ENCODE measurements at regions not wholly inside any gene's neighbourhood (a gene's known extent, or its start where the extent isn't known, plus 50 kb on each side); places are given as distances from the start of the nearest gene placed in this dataset.
"Not testable (repeated sequence)": the region's sequence is repeated elsewhere in the genome, so short reads cannot be mapped to it uniquely, and the experiment has no call there.

DNA sequence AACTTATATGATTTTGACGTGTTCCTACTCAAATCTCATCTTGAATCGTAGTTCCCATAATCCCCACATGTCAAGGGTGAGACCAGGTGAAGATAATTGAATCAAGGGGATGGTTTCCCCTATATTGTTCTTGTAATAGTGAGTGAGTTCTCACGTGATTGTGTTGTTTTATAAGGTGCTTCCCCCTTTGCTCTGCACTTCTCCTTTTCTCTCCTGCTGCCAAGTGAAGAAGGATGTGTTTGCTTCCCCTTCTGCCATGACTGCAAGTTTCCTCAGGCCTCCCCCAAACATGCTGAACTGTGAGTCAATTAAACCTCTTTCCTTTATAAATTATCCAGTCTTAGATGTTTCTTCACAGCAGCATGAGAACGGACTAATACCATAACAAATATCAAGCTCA, 83.2 kb downstream of the MANEA start:
- no peak for DNase-seq (ENCODE audit: low read depth, low spot score)

- no peak for DNase-seq (ENCODE audit: low read depth, low spot score)
These were observed 92.7 kb downstream of the MANEA start for GRCh38 chr6:95670011-95670463.

- DNase-seq (ENCODE audit: low read depth, low spot score): no peak
These were observed 98.8 kb downstream of the MANEA start for GRCh38 chr6:95676011-95676628.

GRCh38 chr6:95679981-95680380, 102.6 kb downstream of the MANEA start:
- no peak for DNase-seq (ENCODE audit: low read depth, low spot score)

GRCh38 chr6:95681736-95682135, 104.4 kb downstream of the MANEA start:
- no peak for DNase-seq (ENCODE audit: low read depth, low spot score)

GRCh38 chr6:95682476-95682875, 105.1 kb downstream of the MANEA start:
- DNase-seq (ENCODE audit: low read depth, low spot score): no peak

DNA sequence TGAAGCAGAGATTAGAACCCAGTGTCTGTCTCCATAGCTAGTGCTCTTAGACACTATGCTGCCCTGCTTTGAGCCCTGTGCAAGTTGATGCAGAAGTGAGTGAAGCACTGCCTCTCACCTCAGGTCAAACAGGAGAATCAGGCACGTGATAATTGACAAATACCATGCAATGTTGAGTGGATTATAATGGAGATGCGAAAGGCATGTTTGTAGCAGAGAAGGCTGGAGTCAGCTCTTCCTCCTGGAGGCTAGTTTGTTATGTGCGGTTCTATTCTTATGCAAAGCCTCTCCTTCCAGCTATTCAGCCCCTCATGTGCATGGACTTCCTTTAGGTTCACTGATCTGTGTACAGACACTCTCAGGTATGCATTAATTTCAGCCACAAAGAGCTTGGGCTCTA, 108.5 kb downstream of the MANEA start:
- DNase-seq (ENCODE audit: low read depth, low spot score): peak; percentile 40

DNA sequence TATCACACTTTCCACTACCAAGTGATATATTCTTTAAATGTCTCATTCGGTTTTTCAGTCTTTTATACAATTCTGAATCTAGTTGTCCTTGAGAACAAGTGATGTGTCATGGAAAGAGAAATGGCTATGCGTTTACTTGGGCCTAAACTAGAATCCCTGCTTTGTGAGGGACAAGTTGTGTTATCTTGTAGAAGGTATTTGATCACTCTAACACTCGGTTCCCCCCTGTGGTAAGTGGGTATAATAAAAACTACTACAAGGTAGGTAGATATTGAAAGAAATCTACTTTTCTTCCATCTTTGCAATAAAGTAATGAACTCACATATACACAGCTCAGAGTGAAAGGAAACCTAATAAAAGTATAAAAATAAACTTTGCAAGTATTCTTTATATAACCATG, 108.9 kb downstream of the MANEA start:
- no peak for DNase-seq (ENCODE audit: low read depth, low spot score)

- DNase-seq (ENCODE audit: low read depth, low spot score): no peak
These were observed 109.6 kb downstream of the MANEA start for GRCh38 chr6:95686895-95687294.

- no peak for DNase-seq (ENCODE audit: low read depth, low spot score)
These were observed 110.5 kb downstream of the MANEA start for GRCh38 chr6:95687839-95688238.

DNA sequence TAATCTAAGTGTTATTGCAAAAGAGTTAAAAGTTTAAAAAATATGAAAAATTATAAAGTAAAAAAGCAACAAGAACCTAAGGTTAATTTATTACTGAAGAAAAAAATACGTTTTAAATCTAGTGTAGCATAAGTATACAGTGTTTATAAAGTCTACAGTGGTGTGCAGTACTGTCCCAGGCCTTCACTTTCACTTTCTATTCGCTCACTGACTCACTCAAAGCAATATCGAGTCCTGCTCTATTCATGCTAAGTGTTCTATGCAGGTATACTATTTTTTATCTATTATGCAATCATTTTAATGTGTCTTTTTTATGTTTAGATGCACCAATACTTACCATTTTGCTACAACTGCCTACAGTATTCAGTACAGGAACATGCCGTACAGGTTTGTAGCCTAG, 113.0 kb downstream of the MANEA start:
- no peak for DNase-seq (ENCODE audit: low read depth, low spot score)

DNA sequence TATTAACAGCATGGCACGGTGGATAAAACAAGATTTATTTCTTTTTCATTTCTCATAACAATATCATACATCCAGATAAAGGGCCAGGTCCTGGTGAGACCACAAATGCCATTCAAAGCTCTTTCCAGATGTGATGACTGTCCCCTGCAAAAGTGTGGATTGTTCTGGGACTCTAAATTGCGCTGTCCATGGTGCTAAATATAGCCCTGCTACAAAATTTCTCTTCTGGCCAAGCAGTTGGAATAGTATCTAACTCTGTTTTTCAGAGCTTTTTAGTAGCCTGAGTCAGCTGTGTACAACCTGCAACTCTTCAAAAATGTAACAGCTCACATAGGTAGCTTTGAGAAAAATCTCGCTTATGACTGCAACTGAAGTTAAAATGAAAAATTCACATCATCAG, 115.8 kb downstream of the MANEA start:
- DNase-seq (ENCODE audit: low read depth, low spot score): no peak

DNA sequence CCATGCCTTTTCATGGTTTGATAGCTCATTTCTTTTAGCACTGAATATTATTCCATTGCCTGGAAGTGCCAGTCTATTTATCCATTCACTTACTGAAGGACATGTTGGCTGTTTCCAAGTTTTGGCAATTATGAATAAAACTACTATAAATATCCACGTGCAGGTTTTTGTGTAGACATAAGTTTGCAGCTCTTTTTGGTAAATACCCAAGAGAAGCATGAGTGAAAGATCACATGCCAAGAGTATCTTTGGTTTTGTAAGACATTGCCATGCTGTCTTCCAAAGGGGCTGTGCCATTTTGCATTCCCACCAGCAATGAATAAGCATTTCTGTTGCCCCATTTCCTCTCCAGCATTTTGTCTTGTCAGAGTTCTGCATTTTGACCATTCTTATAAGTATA, 120.9 kb downstream of the MANEA start:
- no peak for DNase-seq (ENCODE audit: low read depth, low spot score)

DNA sequence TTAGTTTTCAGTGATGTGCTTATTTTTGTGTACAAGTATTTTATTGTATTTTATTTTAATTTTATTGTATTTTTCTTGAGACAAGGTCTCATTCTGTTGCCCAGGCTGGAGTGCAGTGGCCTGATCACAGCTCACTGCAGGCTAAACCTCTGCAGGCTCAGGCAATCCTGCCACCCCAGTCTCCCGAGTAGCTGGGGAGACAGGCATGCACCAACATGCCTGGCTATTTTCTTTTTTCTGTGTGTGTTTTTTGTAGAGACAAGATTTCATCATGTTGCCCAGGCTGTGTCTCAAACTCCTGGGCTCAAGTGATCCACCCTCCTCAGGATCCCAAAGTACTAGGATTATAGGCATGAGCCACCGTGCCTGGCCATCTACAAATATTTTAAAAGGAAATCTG, 146.3 kb downstream of the MANEA start:
- DNase-seq (ENCODE audit: low read depth, low spot score): no peak

DNA sequence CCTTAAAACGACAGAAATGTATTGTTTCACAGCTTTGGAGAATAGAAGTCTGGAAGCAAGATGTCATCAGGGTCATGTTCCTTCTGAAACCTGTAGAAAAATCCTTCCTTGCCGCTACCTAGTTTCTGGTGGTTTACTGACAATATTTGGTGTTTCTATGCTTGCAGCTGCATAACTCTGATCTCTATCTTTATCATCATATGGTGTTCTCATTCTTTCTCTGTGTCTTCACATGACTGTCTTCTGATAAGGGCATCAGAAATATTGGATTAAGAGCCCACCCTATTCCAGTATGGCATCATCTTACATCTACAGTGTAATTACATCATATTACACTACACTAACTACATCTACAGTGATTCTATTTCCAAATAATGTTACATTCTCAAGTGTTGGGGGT, 148.0 kb downstream of the MANEA start:
- no peak for DNase-seq (ENCODE audit: low read depth, low spot score)

DNA sequence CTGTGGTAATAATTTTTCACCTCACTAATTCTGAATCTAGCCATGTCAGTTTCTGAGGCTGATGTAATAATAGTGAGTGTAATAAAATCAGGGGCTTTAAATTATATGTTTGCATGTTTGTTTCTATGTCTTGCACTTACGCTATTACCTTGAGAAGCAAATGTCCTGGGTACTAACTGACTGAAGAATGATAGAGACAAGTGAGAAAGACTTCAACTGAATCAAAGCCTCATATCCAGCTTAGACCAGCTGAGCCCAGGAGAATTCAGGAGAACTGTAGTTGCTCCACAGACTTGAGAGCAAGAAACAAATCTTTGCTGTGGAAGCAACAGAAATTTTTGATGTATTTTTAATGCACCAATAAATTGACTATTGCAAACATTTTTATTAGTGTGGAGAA, 162.8 kb downstream of the MANEA start:
- DNase-seq (ENCODE audit: low read depth, low spot score): no peak

GRCh38 chr6:95741045-95741444, 163.7 kb downstream of the MANEA start:
- no peak for DNase-seq (ENCODE audit: low read depth, low spot score)

DNA sequence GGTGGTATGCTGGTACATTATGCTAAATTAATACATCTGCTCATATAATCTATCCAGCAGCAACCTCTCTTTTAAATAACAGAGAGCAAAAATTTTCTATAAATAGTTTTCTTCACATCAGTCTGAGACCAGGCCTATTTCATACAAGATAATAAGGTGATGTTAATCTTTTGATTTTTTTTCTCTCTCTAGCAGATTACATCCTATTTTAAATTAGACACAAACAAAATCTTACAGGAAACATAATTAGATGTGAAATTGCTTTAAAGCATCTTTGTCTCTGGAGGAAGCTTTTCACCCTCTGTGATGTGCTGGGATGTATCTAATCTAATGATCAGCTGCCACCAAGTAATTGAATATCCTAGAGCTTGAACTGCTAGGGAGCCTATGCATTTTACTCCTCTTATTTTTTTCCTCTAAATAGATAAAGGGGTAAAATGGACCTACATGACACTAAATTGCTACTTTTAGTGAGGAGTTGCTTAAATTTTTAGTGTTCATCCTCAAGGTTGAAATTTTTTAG, 165.5 kb downstream of the MANEA start:
- no peak for DNase-seq (ENCODE audit: low read depth, low spot score)

- DNase-seq (ENCODE audit: low read depth, low spot score): no peak
These were observed 166.3 kb downstream of the MANEA start for GRCh38 chr6:95743591-95743990.

DNA sequence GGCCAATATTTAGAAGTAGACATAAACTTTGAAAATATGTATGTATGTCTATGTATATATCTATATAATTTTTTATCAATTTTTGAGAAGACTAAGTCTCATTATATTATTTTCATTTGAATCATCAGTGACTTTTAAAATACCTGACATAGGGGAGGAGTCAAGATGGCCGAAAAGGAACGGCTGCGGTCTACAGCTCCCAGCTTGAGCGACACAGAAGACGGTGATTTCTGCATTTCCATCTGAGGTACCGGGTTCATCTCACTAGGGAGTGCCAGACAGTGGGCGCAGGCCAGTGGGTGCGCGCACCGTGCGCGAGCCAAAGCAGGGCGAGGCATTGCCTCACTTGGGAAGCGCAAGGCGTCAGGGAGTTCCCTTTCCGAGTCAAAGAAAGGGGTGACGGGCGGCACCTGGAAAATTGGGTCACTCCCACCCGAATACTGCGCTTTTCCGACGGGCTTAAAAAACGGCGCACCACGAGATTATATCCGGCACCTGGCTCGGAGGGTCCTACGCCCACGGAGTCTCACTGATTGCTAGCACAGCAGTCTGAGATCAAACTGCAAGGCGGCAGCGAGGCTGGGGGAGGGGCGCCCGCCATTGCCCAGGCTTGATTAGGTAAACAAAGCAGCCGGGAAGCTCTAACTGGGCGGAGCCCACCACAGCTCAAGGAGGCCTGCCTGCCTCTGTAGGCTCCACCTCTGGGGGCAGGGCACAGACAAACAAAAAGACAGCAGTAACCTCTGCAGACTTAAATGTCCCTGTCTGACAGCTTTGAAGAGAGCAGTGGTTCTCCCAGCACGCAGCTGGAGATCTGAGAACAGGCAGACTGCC, 181.1 kb downstream of the MANEA start:
- DNase-seq (ENCODE audit: low read depth, low spot score): not testable (repeated sequence)

DNA sequence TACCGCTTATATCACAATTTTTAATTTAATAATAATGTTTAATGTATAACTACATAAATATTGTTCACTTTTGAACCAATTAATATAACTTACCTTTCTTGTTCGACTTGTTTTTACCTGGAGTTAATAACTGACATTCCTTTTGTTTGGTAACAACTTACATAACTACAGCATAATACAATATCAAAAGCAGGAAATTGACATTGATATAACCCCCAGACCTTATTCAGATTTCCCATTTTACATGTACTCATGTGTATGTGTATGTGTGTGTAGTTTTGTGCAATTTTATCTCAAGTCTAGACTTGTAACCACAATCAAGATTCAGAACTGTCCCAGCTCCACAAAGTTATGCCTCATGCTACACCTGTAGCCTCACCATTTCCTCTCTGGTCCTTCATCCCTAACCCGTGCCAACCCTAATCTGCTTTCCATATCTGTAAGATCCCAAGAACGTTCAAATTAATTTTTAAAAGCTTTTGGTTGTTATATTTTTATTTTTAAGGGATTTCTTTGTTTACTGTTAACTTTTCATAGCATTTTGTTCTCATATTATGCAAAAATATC, 190.6 kb downstream of the MANEA start:
- no peak for DNase-seq (ENCODE audit: low read depth, low spot score)

- DNase-seq (ENCODE audit: low read depth, low spot score): peak; percentile 12
These were observed 191.2 kb downstream of the MANEA start for GRCh38 chr6:95768539-95768938.

- no peak for DNase-seq (ENCODE audit: low read depth, low spot score)
These were observed 200.0 kb downstream of the MANEA start for GRCh38 chr6:95777338-95777737.

Measured in iPS DF 19.7 (cell line).